PC-3 (cell line): ENCODE measurements at regions not wholly inside any gene's neighbourhood (a gene's known extent, or its start where the extent isn't known, plus 50 kb on each side); places are given as distances from the start of the nearest gene placed in this dataset.

Experiments
- ATAC-seq: fragments of 200-7000 bp; cut with Tn5 transposase; 2 replicates; pipeline ENCODE4 v1.9.1; 2020; ENCODE audit warnings: mild to moderate bottlenecking, moderate library complexity
- BruUV-seq: library from RNA; stranded (reverse); fragments of 400-500 nt; replicated peaks from 2 replicates; lab custom pipeline; 2021; lab: Mats Ljungman, UMichigan
- CTCF ChIA-PET: fragments of 300-600 bp; sonication (Branson Sonifier 250); formaldehyde crosslinking; loops from one replicate; lab custom pipeline; 2022; ENCODE audit warnings: antibody characterized with exemption; lab: Charles Lee
- POLR2A ChIA-PET: fragments of 300-600 bp; sonication (Branson Sonifier 250); formaldehyde crosslinking; loops from one replicate; lab custom pipeline; 2022; ENCODE audit warnings: antibody characterized with exemption; ENCODE audit not compliant: unreplicated experiment; lab: Charles Lee
- DNase-seq: peaks from one replicate; pipeline ENCODE4 v3.0.0-alpha.2; 2015
- H2AFZ ChIP-seq: fragments of 300-600 bp; sonication (generic); 2 replicates; pipeline ENCODE4 v1.6.0; 2016; ENCODE audit warnings: antibody characterized with exemption, low read length
- H3F3A ChIP-seq: fragments of 300-600 bp; sonication (generic); one replicate; pipeline ENCODE4 v1.6.0; 2017; ENCODE audit warnings: antibody characterized with exemption, low read length, control low read depth, mild to moderate bottlenecking; ENCODE audit not compliant: unreplicated experiment
- H3K27ac ChIP-seq: fragments of 300-600 bp; sonication (generic); 2 replicates; pipeline ENCODE4 v1.5.1; 2016; ENCODE audit warnings: mild to moderate bottlenecking, low read length
- H3K27me3 ChIP-seq: fragments of 300-600 bp; sonication (generic); 2 replicates; pipeline ENCODE4 v1.6.1; 2016; ENCODE audit warnings: low read length, mixed read lengths
- H3K36me3 ChIP-seq: fragments of 300-600 bp; sonication (generic); 2 replicates; pipeline ENCODE4 v1.6.1; 2016; ENCODE audit warnings: low read depth, mixed run types, low read length, mixed read lengths
- H3K4me1 ChIP-seq: fragments of 300-600 bp; sonication (generic); 2 replicates; pipeline ENCODE4 v1.5.1; 2016; ENCODE audit warnings: low read length; ENCODE audit not compliant: insufficient read depth
- H3K4me2 ChIP-seq: fragments of 300-600 bp; sonication (generic); 2 replicates; pipeline ENCODE4 v1.6.0; 2016; ENCODE audit warnings: low read length
- H3K4me3 ChIP-seq: fragments of 300-600 bp; sonication (generic); 2 replicates; pipeline ENCODE4 v1.5.1; 2016; ENCODE audit warnings: mild to moderate bottlenecking, low read length, mixed read lengths
- H3K79me2 ChIP-seq: fragments of 300-600 bp; sonication (generic); 2 replicates; pipeline ENCODE4 v1.6.1; 2017; ENCODE audit warnings: low read length, mixed read lengths
- H3K9ac ChIP-seq: fragments of 300-600 bp; sonication (generic); 2 replicates; pipeline ENCODE4 v1.6.0; 2016; ENCODE audit warnings: mild to moderate bottlenecking, low read length
- H3K9me2 ChIP-seq: fragments of 300-600 bp; sonication (generic); replicated peaks from 2 replicates; pipeline ENCODE4 v1.6.1; 2016; ENCODE audit warnings: mixed run types, low read length, mixed read lengths
- H3K9me3 ChIP-seq: fragments of 300-600 bp; sonication (generic); 2 replicates; pipeline ENCODE4 v1.6.1; 2016; ENCODE audit warnings: low read length, mixed read lengths
- H4K20me1 ChIP-seq: fragments of 300-600 bp; sonication (generic); 2 replicates; pipeline ENCODE4 v1.6.1; 2016; ENCODE audit warnings: low read length, mixed read lengths
- CTCF ChIP-seq: fragments of 300-600 bp; sonication (generic); conservative IDR thresholded peaks from 2 replicates; pipeline ENCODE4 v1.5.1; 2017; ENCODE audit warnings: antibody characterized with exemption, low read depth, mild to moderate bottlenecking, low read length
- EZH2 ChIP-seq: fragments of 300-600 bp; sonication (generic); IDR thresholded peaks from one replicate; pipeline ENCODE4 v1.6.1; 2017; ENCODE audit warnings: antibody characterized with exemption, mild to moderate bottlenecking, low read length; ENCODE audit not compliant: unreplicated experiment
- EZH2phosphoT487 ChIP-seq: fragments of 300-600 bp; sonication (generic); IDR thresholded peaks from 2 replicates; pipeline ENCODE4 v1.6.1; 2018; ENCODE audit warnings: mild to moderate bottlenecking, antibody characterized with exemption, low read length, borderline replicate concordance
- intact Hi-C: fragments of 100-400 bp; cut with micrococcal nuclease; formaldehyde crosslinking; loops from 2 replicates; pipeline ENCODE4 v1.9.0; 2023

GRCh38 chr6:134458857-134459657, 141.1 kb upstream of the SGK1 start:
- Histone ChIP-seq H3K9ac (no peak overlapping the region), H3K79me2 (no peaks in the 10 kb centered on the region), H3K4me3 (no peak overlapping the region), H3K9me3 (no peaks in the 10 kb centered on the region), H3K27ac (no peak overlapping the region), H3K27me3 (no peaks in the 10 kb centered on the region), H3F3A (no peaks in the 10 kb centered on the region), H3K9me2 (no peaks in the 10 kb centered on the region), H4K20me1 (no peaks in the 10 kb centered on the region), H3K4me1 (peaks cover 3% of the 10 kb centered on the region; the same call in 1 of the 2 replicates), H3K4me2 (no peak overlapping the region), H2AFZ (no peak overlapping the region), H3K36me3 (no peaks in the 10 kb centered on the region)
- intact Hi-C loops = no loop called here
- POLR2A ChIA-PET = no interaction called here
- no peak for DNase-seq
- BruUV-seq = no TSS peak
- no peak for ATAC-seq
- TF ChIP-seq EZH2 = no peak
- no peak for TF ChIP-seq CTCF
- no peak for TF ChIP-seq EZH2phosphoT487
- CTCF ChIA-PET = no interaction called here

GRCh38 chr6:134457941-134458340, 140.0 kb upstream of the SGK1 start:
- Histone ChIP-seq H3K27me3 (no peaks in the 10 kb centered on the region), H3K36me3 (no peaks in the 10 kb centered on the region), H4K20me1 (no peaks in the 10 kb centered on the region), H3K4me3 (no peak overlapping the region), H3K9me3 (no peaks in the 10 kb centered on the region), H3K4me2 (no peak overlapping the region), H3K27ac (no peak overlapping the region), H3F3A (no peaks in the 10 kb centered on the region), H2AFZ (no peak overlapping the region), H3K79me2 (no peaks in the 10 kb centered on the region), H3K9ac (no peak overlapping the region), H3K9me2 (no peaks in the 10 kb centered on the region), H3K4me1 (peaks cover 10% of the 10 kb centered on the region)
- no peak for DNase-seq
- no peak for ATAC-seq
- POLR2A ChIA-PET = no interaction called here
- no peak for TF ChIP-seq EZH2
- TF ChIP-seq EZH2phosphoT487 = no peak
- no peak for TF ChIP-seq CTCF
- BruUV-seq = no TSS peak
- intact Hi-C loops = no loop called here
- CTCF ChIA-PET = no interaction called here

GRCh38 chr6:134456226-134456625, 138.3 kb upstream of the SGK1 start:
- H3K9me3 ChIP-seq = no peaks in the 10 kb centered on the region
- H3K4me3 ChIP-seq = no peak overlapping the region
- POLR2A ChIA-PET = no interaction called here
- no peaks in the 10 kb centered on the region for H3K79me2 ChIP-seq
- no peaks in the 10 kb centered on the region for H3K36me3 ChIP-seq
- no peak overlapping the region for H3K27ac ChIP-seq
- H3K4me1 ChIP-seq = peaks cover 10% of the 10 kb centered on the region
- H3K4me2 ChIP-seq = no peak overlapping the region
- no peaks in the 10 kb centered on the region for H3F3A ChIP-seq
- no peaks in the 10 kb centered on the region for H3K27me3 ChIP-seq
- BruUV-seq = no TSS peak
- TF ChIP-seq EZH2phosphoT487 = no peak
- no peak for TF ChIP-seq EZH2
- TF ChIP-seq CTCF = no peak
- DNase-seq (no peak), ATAC-seq (no peak)
- H4K20me1 ChIP-seq = no peaks in the 10 kb centered on the region
- CTCF ChIA-PET = no interaction called here
- intact Hi-C loops = no loop called here
- H2AFZ ChIP-seq = no peak overlapping the region
- no peaks in the 10 kb centered on the region for H3K9me2 ChIP-seq
- H3K9ac ChIP-seq = no peak overlapping the region
